Astrocyte (in vitro differentiated cells and primary cell): ENCODE measurements at regions not wholly inside any gene's neighbourhood (a gene's known extent, or its start where the extent isn't known, plus 50 kb on each side); places are given as distances from the start of the nearest gene placed in this dataset.

Source experiments
- DNase-seq: peaks from one replicate; pipeline ENCODE4 v3.0.0-alpha.2; 2010; ENCODE audit warnings: low read depth
- FAIRE-seq: peaks from 2 replicates; lab custom pipeline; 2011; peaks lifted over from hg19 to GRCh38; lab: Jason Lieb, UNC
- H2AFZ ChIP-seq: 2 replicates; pipeline ENCODE4 v1.6.0; 2012; ENCODE audit warnings: low read depth, low read length, inconsistent platforms
- H3K27ac ChIP-seq: 2 replicates; pipeline ENCODE4 v1.5.1; 2011; ENCODE audit warnings: low read depth, low read length, inconsistent platforms
- H3K27me3 ChIP-seq: 2 replicates; pipeline ENCODE4 v1.6.0; 2011; ENCODE audit warnings: low read length, inconsistent platforms; ENCODE audit not compliant: insufficient read depth
- H3K36me3 ChIP-seq: 2 replicates; pipeline ENCODE4 v1.5.1; 2011; ENCODE audit warnings: low read length, inconsistent platforms; ENCODE audit not compliant: insufficient read depth
- H3K4me1 ChIP-seq: 2 replicates; pipeline ENCODE4 v1.5.1; 2011; ENCODE audit warnings: low read length, inconsistent platforms; ENCODE audit not compliant: insufficient read depth
- H3K4me2 ChIP-seq: 2 replicates; pipeline ENCODE4 v1.6.0; 2012; ENCODE audit warnings: low read length, inconsistent platforms
- H3K4me3 ChIP-seq: 2 replicates; pipeline ENCODE4 v1.5.1; 2011; ENCODE audit warnings: low read depth, mild to moderate bottlenecking, low read length, inconsistent platforms; ENCODE audit not compliant: insufficient read depth
- H3K79me2 ChIP-seq: 2 replicates; pipeline ENCODE4 v1.6.0; 2012; ENCODE audit warnings: mild to moderate bottlenecking, low read length, inconsistent platforms; ENCODE audit not compliant: insufficient read depth
- H3K9ac ChIP-seq: 2 replicates; pipeline ENCODE4 v1.6.0; 2012; ENCODE audit warnings: mild to moderate bottlenecking, low read length, inconsistent platforms
- H3K9me3 ChIP-seq: 2 replicates; pipeline ENCODE4 v1.5.1; 2012; ENCODE audit warnings: low read depth, mild to moderate bottlenecking, low read length, inconsistent platforms; ENCODE audit not compliant: insufficient read depth
- H4K20me1 ChIP-seq: 2 replicates; pipeline ENCODE4 v1.6.0; 2012; ENCODE audit warnings: low read length, inconsistent platforms; ENCODE audit not compliant: insufficient read depth
- H3K27ac Mint-ChIP-seq: one replicate; pipeline ENCODE4 v1.8.0; 2021; ENCODE audit warnings: mild to moderate bottlenecking, mixed read lengths; ENCODE audit not compliant: unreplicated experiment
- H3K27me3 Mint-ChIP-seq: one replicate; pipeline ENCODE4 v1.8.0; 2021; ENCODE audit warnings: low read depth, mixed read lengths; ENCODE audit not compliant: unreplicated experiment
- H3K36me3 Mint-ChIP-seq: one replicate; pipeline ENCODE4 v1.8.0; 2021; ENCODE audit warnings: low read depth, mixed read lengths; ENCODE audit not compliant: unreplicated experiment
- H3K4me1 Mint-ChIP-seq: one replicate; pipeline ENCODE4 v1.8.0; 2021; ENCODE audit warnings: low read depth, mixed read lengths; ENCODE audit not compliant: unreplicated experiment
- H3K4me3 Mint-ChIP-seq: one replicate; pipeline ENCODE4 v1.8.0; 2021; ENCODE audit warnings: mild to moderate bottlenecking, moderate library complexity, mixed read lengths; ENCODE audit not compliant: unreplicated experiment
- H3K9me3 Mint-ChIP-seq: one replicate; pipeline ENCODE4 v1.8.0; 2021; ENCODE audit warnings: mild to moderate bottlenecking, mixed read lengths; ENCODE audit not compliant: unreplicated experiment
- EZH2 ChIP-seq: IDR thresholded peaks from 2 replicates; pipeline ENCODE4 v1.6.1; 2012; ENCODE audit warnings: mild to moderate bottlenecking, low read length, inconsistent platforms; ENCODE audit not compliant: insufficient read depth
- TF ChIP-seq, protein P1 (sequence below): IDR thresholded peaks from 2 replicates; pipeline ENCODE4 v1.5.1; 2011; ENCODE audit warnings: low read depth, mild to moderate bottlenecking, inconsistent platforms, low read length, moderate library complexity; ENCODE audit not compliant: insufficient read depth

DNA sequence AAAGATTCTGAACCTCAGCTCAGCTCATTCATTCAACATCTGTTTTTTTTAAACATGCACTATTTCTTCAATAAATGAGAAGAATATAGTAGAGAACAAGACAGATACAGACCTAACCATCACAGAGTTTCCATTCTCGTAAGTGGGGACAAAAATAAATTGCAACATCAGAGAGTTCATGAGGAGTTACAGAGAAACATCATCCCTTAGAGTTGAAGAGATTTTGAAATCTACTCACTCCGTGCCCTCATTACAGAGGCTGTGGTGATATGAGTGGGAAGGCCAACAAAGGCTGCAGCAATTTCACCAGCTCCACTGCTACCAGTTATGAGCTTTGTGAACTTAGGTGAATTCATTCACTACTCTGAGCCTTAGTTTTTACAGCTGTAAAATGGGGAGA, 399.3 kb downstream of the BCL11A start:
- Mint-ChIP-seq H3K4me1 (no peaks in the 10 kb centered on the region), H3K9me3 (no peaks in the 10 kb centered on the region), H3K27ac (no peak overlapping the region), H3K27me3 (peaks cover 7% of the 10 kb centered on the region), H3K36me3 (no peaks in the 10 kb centered on the region), H3K4me3 (no peak overlapping the region)
- Histone ChIP-seq H4K20me1 (no peaks in the 10 kb centered on the region), H3K9me3 (no peaks in the 10 kb centered on the region), H3K4me1 (no peaks in the 10 kb centered on the region), H3K4me2 (no peak overlapping the region), H3K9ac (no peak overlapping the region), H3K79me2 (no peaks in the 10 kb centered on the region), H3K36me3 (no peaks in the 10 kb centered on the region), H3K27ac (no peak overlapping the region), H2AFZ (no peak overlapping the region), H3K27me3 (no peaks in the 10 kb centered on the region), H3K4me3 (no peak overlapping the region)
- TF ChIP-seq, protein P1, sequence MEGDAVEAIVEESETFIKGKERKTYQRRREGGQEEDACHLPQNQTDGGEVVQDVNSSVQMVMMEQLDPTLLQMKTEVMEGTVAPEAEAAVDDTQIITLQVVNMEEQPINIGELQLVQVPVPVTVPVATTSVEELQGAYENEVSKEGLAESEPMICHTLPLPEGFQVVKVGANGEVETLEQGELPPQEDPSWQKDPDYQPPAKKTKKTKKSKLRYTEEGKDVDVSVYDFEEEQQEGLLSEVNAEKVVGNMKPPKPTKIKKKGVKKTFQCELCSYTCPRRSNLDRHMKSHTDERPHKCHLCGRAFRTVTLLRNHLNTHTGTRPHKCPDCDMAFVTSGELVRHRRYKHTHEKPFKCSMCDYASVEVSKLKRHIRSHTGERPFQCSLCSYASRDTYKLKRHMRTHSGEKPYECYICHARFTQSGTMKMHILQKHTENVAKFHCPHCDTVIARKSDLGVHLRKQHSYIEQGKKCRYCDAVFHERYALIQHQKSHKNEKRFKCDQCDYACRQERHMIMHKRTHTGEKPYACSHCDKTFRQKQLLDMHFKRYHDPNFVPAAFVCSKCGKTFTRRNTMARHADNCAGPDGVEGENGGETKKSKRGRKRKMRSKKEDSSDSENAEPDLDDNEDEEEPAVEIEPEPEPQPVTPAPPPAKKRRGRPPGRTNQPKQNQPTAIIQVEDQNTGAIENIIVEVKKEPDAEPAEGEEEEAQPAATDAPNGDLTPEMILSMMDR = no peak
- no peak for TF ChIP-seq EZH2
- FAIRE-seq (no peak), DNase-seq (no peak)

DNA sequence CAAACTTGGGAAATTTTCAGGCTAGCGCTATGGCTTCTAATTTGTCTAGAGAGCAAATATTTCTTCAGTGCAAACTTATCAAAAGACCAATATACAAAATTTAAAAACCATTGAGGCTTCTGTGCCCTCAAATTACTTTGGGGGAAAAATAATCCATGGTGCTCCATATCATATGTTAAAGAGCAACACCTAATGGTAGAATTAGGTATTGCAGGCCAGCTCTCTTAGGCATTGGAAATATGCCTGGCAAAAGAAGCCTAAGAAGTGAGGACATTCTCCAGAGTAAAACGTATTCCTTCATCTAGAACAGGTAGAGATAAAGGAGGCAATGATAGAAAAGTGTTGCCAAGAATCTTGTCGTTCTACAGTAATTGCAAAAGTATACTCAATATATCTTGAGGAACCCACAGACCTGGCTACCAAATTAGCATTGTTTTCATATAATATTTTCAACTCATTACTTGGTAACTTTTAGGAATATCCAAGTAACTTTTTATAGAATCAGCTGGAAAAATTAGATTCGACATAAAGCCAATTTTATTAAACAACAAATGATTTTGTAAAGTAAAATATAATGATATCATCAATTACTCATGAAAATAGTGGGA, 401.1 kb downstream of the BCL11A start:
- no peak for TF ChIP-seq EZH2
- TF ChIP-seq, protein P1 = peak; percentile 68
- H3K27me3 ChIP-seq = no peaks in the 10 kb centered on the region
- H3K9ac ChIP-seq = no peak overlapping the region
- H4K20me1 ChIP-seq = no peaks in the 10 kb centered on the region
- H3K4me3 ChIP-seq = no peak overlapping the region
- Mint-ChIP-seq H3K27ac (no peak overlapping the region), H3K9me3 (no peaks in the 10 kb centered on the region), H3K4me1 (no peaks in the 10 kb centered on the region), H3K36me3 (no peaks in the 10 kb centered on the region), H3K27me3 (peaks cover 7% of the 10 kb centered on the region), H3K4me3 (no peak overlapping the region)
- H3K79me2 ChIP-seq = no peaks in the 10 kb centered on the region
- no peaks in the 10 kb centered on the region for H3K36me3 ChIP-seq
- H3K9me3 ChIP-seq = no peaks in the 10 kb centered on the region
- no peak overlapping the region for H2AFZ ChIP-seq
- DNase-seq (no peak), FAIRE-seq (no peak)
- H3K4me1 ChIP-seq = no peaks in the 10 kb centered on the region
- no peak overlapping the region for H3K27ac ChIP-seq
- H3K4me2 ChIP-seq = no peak overlapping the region

DNA sequence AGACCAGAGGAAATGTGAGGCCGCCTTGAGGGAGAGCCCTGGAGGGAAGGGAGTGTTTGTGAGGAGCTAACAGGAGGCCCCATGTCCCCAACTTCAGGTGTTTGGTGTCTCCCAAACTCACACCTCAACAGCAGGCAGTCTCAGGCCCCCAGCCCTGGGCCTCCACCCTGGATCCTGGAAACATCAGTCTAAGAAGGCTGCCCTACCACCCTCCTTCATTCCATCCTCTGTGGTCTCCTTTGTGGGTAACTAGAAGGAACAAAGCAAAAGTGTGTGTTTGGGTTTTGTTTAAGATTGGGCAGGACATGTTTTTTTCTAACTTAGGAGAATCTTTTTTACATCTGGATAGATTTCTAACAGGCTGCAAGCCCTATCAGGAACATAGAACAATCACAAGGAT, 404.3 kb downstream of the BCL11A start:
- Mint-ChIP-seq H3K27ac (no peak overlapping the region), H3K27me3 (peaks cover 7% of the 10 kb centered on the region), H3K4me1 (no peaks in the 10 kb centered on the region), H3K9me3 (no peaks in the 10 kb centered on the region), H3K4me3 (no peak overlapping the region), H3K36me3 (no peaks in the 10 kb centered on the region)
- Histone ChIP-seq H2AFZ (no peak overlapping the region), H3K4me1 (no peaks in the 10 kb centered on the region), H4K20me1 (no peaks in the 10 kb centered on the region), H3K4me3 (no peak overlapping the region), H3K79me2 (no peaks in the 10 kb centered on the region), H3K36me3 (no peaks in the 10 kb centered on the region), H3K9ac (no peak overlapping the region), H3K27me3 (no peaks in the 10 kb centered on the region), H3K9me3 (no peaks in the 10 kb centered on the region), H3K4me2 (no peak overlapping the region), H3K27ac (no peak overlapping the region)
- FAIRE-seq (no peak), DNase-seq (no peak)
- TF ChIP-seq EZH2 = no peak
- TF ChIP-seq, protein P1 = no peak
